GM10266 (cell line): ENCODE measurements at regions not wholly inside any gene's neighbourhood (a gene's known extent, or its start where the extent isn't known, plus 50 kb on each side); places are given as distances from the start of the nearest gene placed in this dataset.

Experiments
- DNase-seq: peaks from one replicate; pipeline ENCODE4 v3.0.0; 2012; ENCODE audit errors: extremely low spot score
- TF ChIP-seq, protein P1 (sequence below): IDR thresholded peaks from 2 replicates; pipeline ENCODE4 v1.5.1; 2012; ENCODE audit warnings: mild to moderate bottlenecking, low read depth; ENCODE audit not compliant: control insufficient read depth, insufficient read depth; ENCODE audit errors: missing control alignments

DNA sequence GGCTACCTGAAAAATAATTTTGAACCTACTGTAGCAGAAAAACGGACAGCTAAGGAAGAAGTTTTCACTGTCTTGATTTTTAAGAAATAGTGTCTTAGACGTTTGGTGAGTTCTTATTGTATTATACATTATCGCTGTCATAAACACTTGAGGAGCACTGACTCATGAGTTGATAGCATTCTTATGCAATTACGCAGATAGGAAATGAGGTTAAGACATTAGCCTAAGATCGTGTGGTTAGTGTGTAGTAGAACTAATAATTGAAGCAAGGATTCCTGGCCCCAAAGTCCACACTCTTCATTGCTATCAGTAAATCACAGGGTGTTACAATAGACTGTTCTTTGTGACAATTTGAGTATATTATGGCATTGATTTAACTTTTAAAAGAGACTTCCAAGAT is 238.1 kb downstream of the ARAP2 start:
- DNase-seq: no peak
- TF ChIP-seq, protein P1, sequence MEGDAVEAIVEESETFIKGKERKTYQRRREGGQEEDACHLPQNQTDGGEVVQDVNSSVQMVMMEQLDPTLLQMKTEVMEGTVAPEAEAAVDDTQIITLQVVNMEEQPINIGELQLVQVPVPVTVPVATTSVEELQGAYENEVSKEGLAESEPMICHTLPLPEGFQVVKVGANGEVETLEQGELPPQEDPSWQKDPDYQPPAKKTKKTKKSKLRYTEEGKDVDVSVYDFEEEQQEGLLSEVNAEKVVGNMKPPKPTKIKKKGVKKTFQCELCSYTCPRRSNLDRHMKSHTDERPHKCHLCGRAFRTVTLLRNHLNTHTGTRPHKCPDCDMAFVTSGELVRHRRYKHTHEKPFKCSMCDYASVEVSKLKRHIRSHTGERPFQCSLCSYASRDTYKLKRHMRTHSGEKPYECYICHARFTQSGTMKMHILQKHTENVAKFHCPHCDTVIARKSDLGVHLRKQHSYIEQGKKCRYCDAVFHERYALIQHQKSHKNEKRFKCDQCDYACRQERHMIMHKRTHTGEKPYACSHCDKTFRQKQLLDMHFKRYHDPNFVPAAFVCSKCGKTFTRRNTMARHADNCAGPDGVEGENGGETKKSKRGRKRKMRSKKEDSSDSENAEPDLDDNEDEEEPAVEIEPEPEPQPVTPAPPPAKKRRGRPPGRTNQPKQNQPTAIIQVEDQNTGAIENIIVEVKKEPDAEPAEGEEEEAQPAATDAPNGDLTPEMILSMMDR: no peak

GRCh38 chr4:36010397-36010929 is 233.9 kb downstream of the ARAP2 start:
- TF ChIP-seq, protein P1: no peak
- DNase-seq: no peak

DNA sequence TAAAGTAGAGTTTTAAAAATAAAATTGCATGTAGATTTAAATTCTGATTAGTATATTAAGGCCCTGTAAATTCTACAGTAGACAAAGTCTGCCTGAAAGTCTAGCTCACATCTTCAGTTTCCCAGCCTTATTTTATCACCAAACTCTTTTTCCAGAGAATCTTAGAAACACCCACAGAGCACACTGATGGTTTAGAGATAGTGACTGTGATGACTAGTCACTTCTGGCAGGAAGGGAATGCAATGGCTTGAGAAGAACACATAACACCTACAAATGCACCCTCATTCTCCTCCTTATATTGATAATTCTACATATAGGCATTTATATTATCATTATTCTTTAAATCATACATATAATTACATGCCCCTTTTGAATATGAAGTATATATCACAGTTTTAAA is 232.9 kb downstream of the ARAP2 start:
- DNase-seq: no peak
- TF ChIP-seq, protein P1: no peak

DNA sequence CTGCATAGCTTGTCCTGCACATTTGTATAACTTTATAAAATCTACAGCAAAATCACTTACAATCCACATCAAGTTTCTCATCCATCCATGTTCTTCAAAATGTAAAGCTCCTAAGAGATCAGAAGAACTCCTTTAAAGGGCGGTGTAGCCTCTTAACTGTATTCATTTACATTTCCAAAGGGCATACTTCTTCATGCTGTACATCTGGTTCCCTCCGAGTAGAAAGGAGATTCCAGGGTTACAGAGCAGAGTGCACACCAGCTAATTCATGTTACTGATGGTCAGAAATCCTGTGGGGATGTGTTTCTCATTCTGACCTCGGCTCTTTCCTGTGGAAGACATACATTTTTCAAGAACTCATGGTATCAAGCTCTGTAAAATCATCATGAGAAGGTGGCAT is 231.8 kb downstream of the ARAP2 start:
- TF ChIP-seq, protein P1: no peak
- DNase-seq: no peak

- DNase-seq: no peak
- TF ChIP-seq, protein P1: no peak
These were observed 231.1 kb downstream of the ARAP2 start for GRCh38 chr4:36013206-36013605.
